HG03103 (cell line): ENCODE measurements at regions not wholly inside any gene's neighbourhood (a gene's known extent, or its start where the extent isn't known, plus 50 kb on each side); places are given as distances from the start of the nearest gene placed in this dataset.
A peak's percentile ranks its signal among the peaks of the same experiment; 100 is the strongest.

Experiments used
- ATAC-seq: cut with Tn5 transposase; IDR thresholded peaks from one replicate; pipeline ENCODE4 v1.9.1; 2021; ENCODE audit warnings: low read depth; ENCODE audit not compliant: unreplicated experiment

- no peak for ATAC-seq
These were observed 478.4 kb downstream of the HS3ST3B1 start for GRCh38 chr17:14779241-14779640.

- no peak for ATAC-seq
These were observed 476.4 kb downstream of the HS3ST3B1 start for GRCh38 chr17:14777291-14777690.

DNA sequence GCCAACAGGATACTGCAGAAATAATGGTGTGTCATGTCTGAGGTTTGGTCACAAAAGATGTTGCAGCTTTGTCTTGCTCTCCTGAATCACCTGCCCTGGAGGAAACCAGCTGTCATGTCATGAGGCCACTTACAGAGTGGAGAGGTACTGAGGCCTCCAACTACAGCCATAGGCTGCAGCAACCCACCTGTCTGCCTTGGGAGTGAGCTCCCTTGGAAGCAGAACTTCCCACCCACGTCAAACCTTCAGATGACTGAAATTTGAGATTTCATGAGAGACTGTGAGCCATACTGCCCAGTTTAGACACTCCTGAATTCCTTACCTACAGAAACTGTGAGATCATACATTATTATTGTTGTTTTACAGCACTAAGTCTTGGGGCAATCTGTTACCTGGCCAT is 475.9 kb downstream of the HS3ST3B1 start:
- ATAC-seq, result no peak

DNA sequence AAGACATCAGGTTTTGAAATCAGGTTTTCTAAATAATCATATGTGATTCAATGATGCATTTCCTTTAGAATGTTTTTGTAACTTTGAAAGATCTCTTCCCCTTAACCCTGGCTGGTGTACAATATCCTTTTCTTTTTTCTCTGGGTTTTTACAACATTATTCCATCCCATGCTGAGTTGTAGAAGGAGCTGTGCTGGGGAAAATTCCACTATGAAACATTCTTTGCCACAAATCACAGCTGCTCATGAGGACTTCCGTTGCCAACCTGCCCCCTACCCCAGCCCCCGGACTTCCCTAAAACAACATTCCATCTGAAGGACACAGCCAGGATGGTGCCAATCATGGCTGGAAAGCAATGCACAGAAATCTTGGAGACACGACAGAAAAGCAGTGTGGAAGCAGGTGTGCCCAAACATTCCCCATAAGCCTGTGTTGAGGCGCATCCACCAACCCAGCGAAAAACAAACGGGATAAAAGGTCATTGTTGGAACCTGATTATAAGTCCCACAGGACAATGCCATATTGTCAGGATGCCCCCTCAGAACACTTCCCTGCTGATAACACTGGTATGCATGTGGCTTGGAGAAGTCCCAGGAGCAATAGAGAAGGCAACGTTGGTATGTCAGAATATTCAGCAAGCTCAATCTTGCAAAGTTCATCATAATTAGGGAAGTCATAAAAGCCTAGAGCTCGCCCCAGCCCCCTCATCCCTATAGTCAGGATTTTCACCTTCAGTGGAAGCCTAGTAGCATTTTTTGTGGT is 475.0 kb downstream of the HS3ST3B1 start:
- no peak for ATAC-seq

DNA sequence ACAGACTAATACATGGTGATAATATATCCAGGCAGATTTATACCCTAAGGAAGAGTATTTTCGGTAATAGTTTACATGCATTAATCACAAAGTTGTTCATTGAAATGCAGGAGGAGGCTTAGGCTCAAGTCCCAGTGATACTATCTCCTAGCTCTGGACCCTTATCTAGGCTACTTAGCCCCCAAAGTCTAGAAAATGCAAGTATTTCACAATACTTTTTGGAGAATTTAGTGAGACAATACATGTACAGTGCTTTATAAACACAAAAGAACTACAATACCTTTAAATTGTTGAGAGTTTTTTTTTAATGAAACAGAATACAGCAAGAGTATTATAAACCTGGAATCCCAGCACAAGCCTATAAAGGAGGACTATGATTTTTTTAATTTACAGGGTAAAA is 473.9 kb downstream of the HS3ST3B1 start:
- ATAC-seq, result no peak

- ATAC-seq, result no peak
These were observed 471.9 kb downstream of the HS3ST3B1 start for GRCh38 chr17:14772776-14773175.

DNA sequence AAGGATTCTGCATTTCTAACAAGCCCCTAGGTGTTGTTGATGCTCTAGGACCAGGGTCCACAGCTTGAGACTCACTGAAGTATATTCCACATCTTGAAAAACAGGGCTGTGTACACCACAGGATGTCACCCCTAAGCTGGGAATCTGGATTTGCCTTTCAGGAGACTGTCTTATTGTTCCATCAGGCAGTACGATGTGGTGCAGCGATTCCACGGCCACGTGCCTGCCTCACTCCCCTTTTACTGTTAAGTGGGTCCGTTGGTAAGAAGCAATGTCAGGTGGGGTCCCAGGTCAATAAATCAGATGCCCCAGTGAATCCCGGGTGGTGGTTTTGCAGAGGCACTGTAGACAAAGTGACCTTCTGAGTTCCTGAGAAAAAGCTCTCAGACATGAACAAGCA is 470.7 kb downstream of the HS3ST3B1 start:
- ATAC-seq, result no peak

GRCh38 chr17:14768923-14769322 is 468.0 kb downstream of the HS3ST3B1 start:
- ATAC-seq, result no peak

DNA sequence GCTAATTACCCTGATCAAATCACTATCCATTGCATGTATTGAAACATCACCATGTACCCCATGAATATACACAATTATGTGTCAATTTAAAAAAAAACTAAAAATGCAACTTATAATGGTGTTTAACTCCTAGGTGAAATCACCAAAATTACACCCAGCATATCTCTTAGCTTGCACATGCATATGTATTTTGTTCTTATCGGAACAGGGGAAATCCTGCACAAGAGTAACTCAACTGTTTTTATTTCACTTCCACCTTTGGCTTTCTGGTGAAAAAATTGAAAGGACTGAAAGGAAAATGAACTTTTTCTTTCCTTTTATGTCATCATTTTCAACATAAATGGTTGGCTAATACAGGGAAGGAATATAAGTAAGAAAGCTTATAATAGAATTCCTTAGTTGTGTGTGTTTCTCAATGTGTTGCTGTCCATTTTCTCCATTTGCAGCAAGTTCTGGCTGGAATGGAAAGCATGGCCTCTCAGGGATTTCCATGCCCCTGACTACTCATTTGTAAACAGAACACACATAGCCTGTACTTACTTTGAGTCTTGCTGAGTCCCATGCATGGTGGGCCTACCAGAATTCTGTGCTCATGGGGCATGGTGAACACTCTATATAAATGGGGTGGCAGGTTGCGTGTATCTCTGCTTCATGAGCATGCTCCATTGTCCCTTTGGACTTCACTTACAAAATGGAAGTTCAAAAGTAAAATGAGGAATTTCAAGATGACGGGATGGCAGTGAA is 462.0 kb downstream of the HS3ST3B1 start:
- ATAC-seq, result no peak

DNA sequence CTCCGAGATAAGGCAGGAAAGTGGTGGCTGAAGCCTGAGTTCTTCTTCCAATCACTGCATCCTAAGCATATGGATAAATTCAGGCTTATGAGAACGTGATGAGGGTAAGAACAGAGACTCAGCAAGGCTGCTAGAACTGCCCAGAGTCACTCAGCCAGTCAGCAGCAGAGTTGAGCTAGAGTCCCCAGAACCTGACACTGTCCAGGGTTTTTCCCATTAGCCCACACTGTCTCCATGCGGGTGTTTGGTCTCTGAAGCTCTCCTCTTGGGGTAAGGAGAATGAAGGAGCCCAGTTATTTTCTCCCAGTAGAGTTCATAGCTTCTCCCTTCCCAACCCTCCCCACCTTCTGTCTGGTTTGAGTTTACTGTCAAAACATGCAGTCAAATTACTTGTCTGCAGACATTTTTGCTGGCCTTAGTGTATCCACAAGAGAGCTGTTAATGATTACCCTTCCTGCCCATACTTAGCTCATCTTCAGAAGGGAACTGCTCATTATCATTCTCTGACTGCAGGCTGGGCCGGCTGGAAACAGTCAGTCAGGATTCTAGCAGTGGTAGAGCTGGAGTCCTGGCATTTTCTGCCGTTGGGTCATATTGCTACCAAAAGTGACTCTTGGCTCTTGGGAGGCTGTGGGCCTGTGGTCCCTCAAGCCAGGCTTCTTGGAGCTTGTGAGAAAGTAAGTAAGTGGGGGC is 460.0 kb downstream of the HS3ST3B1 start:
- no peak for ATAC-seq

GRCh38 chr17:14760212-14760611 is 459.3 kb downstream of the HS3ST3B1 start:
- ATAC-seq, result peak; percentile 39

GRCh38 chr17:14759325-14759724 is 458.4 kb downstream of the HS3ST3B1 start:
- ATAC-seq, result no peak

GRCh38 chr17:14756479-14756878 is 455.6 kb downstream of the HS3ST3B1 start:
- ATAC-seq, result no peak

DNA sequence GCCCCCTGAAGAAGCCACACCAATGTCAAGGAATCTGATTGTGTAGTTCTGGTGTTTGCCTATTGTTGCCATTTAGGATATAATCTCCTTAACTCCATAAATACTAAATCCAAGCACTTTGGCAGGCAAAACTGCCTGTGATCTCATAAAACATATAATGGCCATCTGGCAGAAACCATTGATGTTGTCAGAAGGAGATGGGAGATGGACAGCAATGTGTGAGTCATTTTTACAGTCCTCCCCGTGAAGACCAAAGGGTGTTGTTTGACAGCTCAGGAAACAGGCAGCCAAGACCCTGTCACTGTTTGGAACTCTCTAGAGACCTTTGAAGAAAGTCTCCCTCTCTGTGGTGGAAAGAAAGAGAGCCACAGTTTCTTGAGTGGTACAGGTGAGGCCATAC is 454.1 kb downstream of the HS3ST3B1 start:
- ATAC-seq, result no peak

GRCh38 chr17:14753383-14753782 is 452.5 kb downstream of the HS3ST3B1 start:
- ATAC-seq, result no peak

DNA sequence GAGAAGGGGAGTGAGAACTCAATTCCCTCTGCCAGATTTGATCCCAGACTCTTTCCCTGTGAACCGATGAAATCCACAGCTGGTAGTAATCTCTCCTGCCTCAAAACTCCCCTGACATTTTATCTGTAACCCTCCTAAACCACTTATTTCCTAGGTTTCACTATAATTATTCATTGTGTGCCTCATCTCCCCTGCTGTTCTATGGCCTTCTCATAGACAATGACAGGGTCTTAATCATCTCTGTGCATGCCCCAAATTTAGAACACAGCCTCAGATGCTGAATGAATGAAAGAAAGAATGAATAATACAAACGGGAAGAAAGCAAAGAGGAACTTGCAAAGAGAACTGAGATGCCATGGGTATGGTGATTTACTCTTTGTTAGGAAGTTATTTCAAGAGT is 451.1 kb downstream of the HS3ST3B1 start:
- ATAC-seq, result no peak

- ATAC-seq, result no peak
These were observed 450.0 kb downstream of the HS3ST3B1 start for GRCh38 chr17:14750866-14751265.

- no peak for ATAC-seq
These were observed 448.4 kb downstream of the HS3ST3B1 start for GRCh38 chr17:14749269-14749668.

GRCh38 chr17:14748036-14748710 is 447.3 kb downstream of the HS3ST3B1 start:
- ATAC-seq, result peak; percentile 77

DNA sequence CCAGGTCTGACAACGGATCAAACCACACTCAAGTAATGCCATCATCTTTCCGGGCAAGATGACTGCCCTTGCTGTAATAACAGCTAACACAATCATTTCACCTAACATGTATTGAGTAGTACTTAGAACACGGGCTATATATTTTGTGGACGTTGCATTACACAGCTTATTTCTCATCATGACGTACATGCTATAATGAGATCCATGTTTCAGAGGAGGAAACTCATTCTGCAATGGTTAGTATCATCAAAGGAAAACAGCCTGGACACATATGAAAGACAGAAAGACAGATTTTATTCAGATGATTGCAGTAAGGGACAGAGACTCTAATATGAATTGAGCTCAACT is 446.7 kb downstream of the HS3ST3B1 start:
- no peak for ATAC-seq
